Breast epithelium (tissue), 4 donors: ENCODE measurements at regions not wholly inside any gene's neighbourhood (a gene's known extent, or its start where the extent isn't known, plus 50 kb on each side); places are given as distances from the start of the nearest gene placed in this dataset.

Experiments used
- DNase-seq, 2 donors: peaks; one replicate each; pipeline ENCODE4 v3.0.0-alpha.2; 2019; ENCODE audit warnings: low spot score in 2 of 2
- H3K27ac ChIP-seq, 2 donors: fragments of 200-600 bp; sonication (generic) in 1 of 2; one replicate each; pipeline ENCODE4 v1.5.1; 2016 to 2019; ENCODE audit warnings: mild to moderate bottlenecking in 1 of 2
- H3K27me3 ChIP-seq, 2 donors: fragments of 200-600 bp; sonication (generic) in 1 of 2; one replicate each; pipeline versions ENCODE4 v1.5.1 to v1.6.0; 2017 to 2019; ENCODE audit warnings: control low read depth in 1 of 2, mild to moderate bottlenecking in 1 of 2
- H3K36me3 ChIP-seq: fragments of 200-600 bp; one replicate; pipeline ENCODE4 v1.5.1; 2019
- H3K4me1 ChIP-seq, 2 donors: fragments of 200-600 bp; sonication (generic); one replicate each; pipeline ENCODE4 v1.5.1; 2016 to 2019; ENCODE audit warnings: control low read depth in 1 of 2
- H3K4me3 ChIP-seq, 3 donors: fragments of 200-600 bp; sonication (generic); 1 replicate in 2 of 3; 2 replicates in 1 of 3; pipeline ENCODE4 v1.5.1; 2016 to 2019; ENCODE audit warnings: mild to moderate bottlenecking in 3 of 3, moderate library complexity in 2 of 3
- H3K9me3 ChIP-seq, 2 donors: fragments of 200-600 bp; sonication (generic) in 1 of 2; one replicate each; pipeline ENCODE4 v1.5.1; 2016 to 2019; ENCODE audit warnings: control low read depth in 1 of 2
- POLR2A ChIP-seq: fragments of 450-650 bp; IDR thresholded peaks from one replicate; pipeline ENCODE4 v1.6.1; 2016; ENCODE audit warnings: antibody characterized with exemption, mild to moderate bottlenecking, moderate library complexity
- POLR2AphosphoS5 ChIP-seq, 3 donors: sonication (generic); formaldehyde crosslinking; IDR thresholded peaks; one replicate each; pipeline ENCODE4 v1.6.1; 2017; ENCODE audit warnings: antibody characterized with exemption in 3 of 3
- intact Hi-C: fragments of 100-400 bp; cut with DNase I; formaldehyde crosslinking; loops from one replicate; pipeline ENCODE4 v1.15.1; 2023; ENCODE audit warnings: low total_unique reads
- TF ChIP-seq, protein P1 (sequence below), 3 donors: fragments of 450-650 bp; IDR thresholded peaks; one replicate each; pipeline ENCODE4 v1.5.1; 2016 to 2017; ENCODE audit warnings: antibody characterized with exemption in 3 of 3, mild to moderate bottlenecking in 3 of 3, moderate library complexity in 3 of 3

DNA sequence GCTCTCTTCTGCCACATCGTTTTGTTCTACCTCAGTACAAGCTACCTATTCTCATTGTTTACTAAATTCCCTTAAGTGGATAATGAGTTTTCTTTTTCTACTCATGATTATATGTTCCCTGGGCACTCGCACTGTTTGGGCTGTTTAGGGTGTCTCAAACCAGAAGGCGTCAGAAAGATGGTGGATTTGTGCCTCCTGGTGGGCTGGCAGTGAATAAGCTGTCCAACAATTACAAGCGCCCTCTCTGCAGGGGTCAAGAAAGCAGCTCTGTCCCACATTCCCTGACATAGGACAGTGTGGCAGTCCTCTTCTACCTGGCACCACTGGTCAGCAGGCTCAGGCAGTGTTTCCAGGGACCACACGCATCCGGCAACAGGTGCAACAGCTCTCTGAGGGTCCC is 173.4 kb upstream of the PPP2R3A start:
- intact Hi-C loops = no loop called here
- no peaks in the 10 kb centered on the region for H3K9me3 ChIP-seq
- TF ChIP-seq POLR2A (no peak), POLR2AphosphoS5 (IDR thresholded peaks at IDR 0.05) (no peak)
- TF ChIP-seq, protein P1, sequence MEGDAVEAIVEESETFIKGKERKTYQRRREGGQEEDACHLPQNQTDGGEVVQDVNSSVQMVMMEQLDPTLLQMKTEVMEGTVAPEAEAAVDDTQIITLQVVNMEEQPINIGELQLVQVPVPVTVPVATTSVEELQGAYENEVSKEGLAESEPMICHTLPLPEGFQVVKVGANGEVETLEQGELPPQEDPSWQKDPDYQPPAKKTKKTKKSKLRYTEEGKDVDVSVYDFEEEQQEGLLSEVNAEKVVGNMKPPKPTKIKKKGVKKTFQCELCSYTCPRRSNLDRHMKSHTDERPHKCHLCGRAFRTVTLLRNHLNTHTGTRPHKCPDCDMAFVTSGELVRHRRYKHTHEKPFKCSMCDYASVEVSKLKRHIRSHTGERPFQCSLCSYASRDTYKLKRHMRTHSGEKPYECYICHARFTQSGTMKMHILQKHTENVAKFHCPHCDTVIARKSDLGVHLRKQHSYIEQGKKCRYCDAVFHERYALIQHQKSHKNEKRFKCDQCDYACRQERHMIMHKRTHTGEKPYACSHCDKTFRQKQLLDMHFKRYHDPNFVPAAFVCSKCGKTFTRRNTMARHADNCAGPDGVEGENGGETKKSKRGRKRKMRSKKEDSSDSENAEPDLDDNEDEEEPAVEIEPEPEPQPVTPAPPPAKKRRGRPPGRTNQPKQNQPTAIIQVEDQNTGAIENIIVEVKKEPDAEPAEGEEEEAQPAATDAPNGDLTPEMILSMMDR (IDR thresholded peaks at IDR 0.05) = no peak
- no peaks in the 10 kb centered on the region for H3K36me3 ChIP-seq
- H3K27me3 ChIP-seq = no peaks in the 10 kb centered on the region
- H3K27ac ChIP-seq = no peak overlapping the region
- DNase-seq = no peak
- no peaks in the 10 kb centered on the region for H3K4me1 ChIP-seq
- no peak overlapping the region for H3K4me3 ChIP-seq

DNA sequence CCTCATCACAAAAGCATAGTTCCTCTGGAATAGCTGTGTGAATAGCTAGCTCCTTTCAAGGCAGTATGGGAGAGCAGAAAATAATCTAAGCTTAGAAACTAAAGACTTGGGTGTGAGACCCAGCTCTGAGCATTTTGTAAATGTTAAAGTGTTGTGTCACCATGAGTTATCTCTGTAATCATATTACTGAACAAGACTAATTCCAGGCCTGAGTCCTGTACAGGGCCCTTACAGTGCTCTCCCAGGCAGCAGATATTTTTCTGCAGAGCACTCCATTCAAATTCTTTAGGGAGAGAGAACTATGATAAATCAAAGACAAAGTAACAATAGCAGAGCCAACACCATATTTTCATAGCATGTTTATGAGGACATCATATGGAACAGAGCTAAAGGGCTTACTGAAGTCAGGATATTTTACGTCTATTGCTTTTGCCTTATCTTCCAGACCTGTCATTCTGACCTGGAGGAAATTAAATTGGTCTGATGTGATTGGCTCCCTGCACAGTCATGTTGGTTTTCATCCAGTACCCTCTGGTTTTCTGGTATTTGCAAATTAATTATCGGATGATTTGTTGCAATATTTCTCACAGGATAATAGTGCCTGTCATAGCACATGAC is 172.6 kb upstream of the PPP2R3A start:
- Histone ChIP-seq H3K4me3 (no peak overlapping the region), H3K4me1 (no peaks in the 10 kb centered on the region), H3K36me3 (no peaks in the 10 kb centered on the region), H3K27me3 (no peaks in the 10 kb centered on the region), H3K27ac (no peak overlapping the region), H3K9me3 (no peaks in the 10 kb centered on the region)
- TF ChIP-seq POLR2A (no peak), POLR2AphosphoS5 (IDR thresholded peaks at IDR 0.05) (no peak)
- TF ChIP-seq, protein P1 (IDR thresholded peaks at IDR 0.05) = no peak
- intact Hi-C loops = no loop called here
- DNase-seq = no peak

- TF ChIP-seq POLR2AphosphoS5 (IDR thresholded peaks at IDR 0.05) = no peak
- TF ChIP-seq, protein P1 (IDR thresholded peaks at IDR 0.05) = no peak
- no peak for TF ChIP-seq POLR2A
- no peak overlapping the region for H3K4me3 ChIP-seq
- no peaks in the 10 kb centered on the region for H3K4me1 ChIP-seq
- H3K36me3 ChIP-seq = no peaks in the 10 kb centered on the region
- H3K27ac ChIP-seq = no peak overlapping the region
- intact Hi-C loops = no loop called here
- H3K9me3 ChIP-seq = no peaks in the 10 kb centered on the region
- H3K27me3 ChIP-seq = no peaks in the 10 kb centered on the region
- DNase-seq = no peak
Observed at GRCh38 chr3:135800071-135800549, 165.4 kb upstream of the PPP2R3A start.

DNA sequence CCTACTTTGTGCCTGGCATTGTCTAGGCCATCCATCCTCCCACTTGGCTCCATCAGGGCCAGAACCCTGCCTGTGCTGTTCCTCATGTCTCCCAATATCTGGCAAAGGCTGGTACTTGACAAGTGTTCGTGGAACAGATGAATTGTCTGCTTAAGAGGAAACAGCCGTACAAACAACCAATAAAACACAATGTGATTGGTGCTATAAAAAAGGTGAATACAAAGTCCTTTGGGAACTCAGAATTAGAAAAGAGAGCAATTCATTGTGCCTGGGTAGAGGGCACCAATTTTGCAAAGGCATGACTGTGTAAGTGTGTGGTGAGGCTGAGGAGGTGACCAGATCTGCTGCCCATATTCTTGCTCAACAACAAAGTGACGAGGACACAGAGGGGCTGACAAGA is 164.5 kb upstream of the PPP2R3A start:
- no peaks in the 10 kb centered on the region for H3K4me1 ChIP-seq
- no peaks in the 10 kb centered on the region for H3K9me3 ChIP-seq
- TF ChIP-seq, protein P1 (IDR thresholded peaks at IDR 0.05) = no peak
- no peak for TF ChIP-seq POLR2AphosphoS5 (IDR thresholded peaks at IDR 0.05)
- no peak for TF ChIP-seq POLR2A
- intact Hi-C loops = no loop called here
- H3K27ac ChIP-seq = no peak overlapping the region
- no peak for DNase-seq
- H3K36me3 ChIP-seq = no peaks in the 10 kb centered on the region
- H3K4me3 ChIP-seq = no peak overlapping the region
- H3K27me3 ChIP-seq = no peaks in the 10 kb centered on the region

DNA sequence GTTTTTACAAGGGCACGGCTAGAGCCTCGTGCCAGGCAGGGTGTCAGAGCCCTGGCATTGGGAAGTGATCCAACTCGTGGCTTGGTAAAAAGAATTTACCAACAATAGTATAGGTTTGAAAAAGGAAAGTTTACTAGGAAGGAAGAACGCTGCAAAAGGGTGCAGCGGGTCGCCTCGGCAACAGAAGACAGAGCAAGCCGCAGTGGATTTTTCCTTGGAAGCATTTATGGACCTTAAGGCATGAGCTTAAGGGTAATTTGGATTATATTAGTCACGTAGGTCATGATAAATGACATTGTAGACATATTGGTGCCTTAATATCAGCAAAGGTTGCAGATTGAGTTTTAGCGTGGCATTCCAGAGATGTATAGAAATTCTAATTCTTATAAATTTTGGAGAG is 163.4 kb upstream of the PPP2R3A start:
- no peak for DNase-seq
- no peak for TF ChIP-seq POLR2AphosphoS5 (IDR thresholded peaks at IDR 0.05)
- TF ChIP-seq, protein P1 (IDR thresholded peaks at IDR 0.05) = no peak
- TF ChIP-seq POLR2A = no peak
- H3K9me3 ChIP-seq = no peaks in the 10 kb centered on the region
- intact Hi-C loops = no loop called here
- H3K36me3 ChIP-seq = no peaks in the 10 kb centered on the region
- no peaks in the 10 kb centered on the region for H3K4me1 ChIP-seq
- H3K4me3 ChIP-seq = no peak overlapping the region
- no peaks in the 10 kb centered on the region for H3K27me3 ChIP-seq
- no peak overlapping the region for H3K27ac ChIP-seq
